HCT116 (cell line): ENCODE measurements at regions not wholly inside any gene's neighbourhood (a gene's known extent, or its start where the extent isn't known, plus 50 kb on each side); places are given as distances from the start of the nearest gene placed in this dataset.

ENCODE experiments used
- EGR1 ChIP-seq: IDR thresholded peaks from 2 replicates; pipeline ENCODE4 v1.6.1; 2012; ENCODE audit warnings: low read depth
- ELF1 ChIP-seq: IDR thresholded peaks from 2 replicates; pipeline ENCODE4 v1.6.1; 2012; ENCODE audit warnings: low read depth, borderline replicate concordance
- SIN3A ChIP-seq: IDR thresholded peaks from 2 replicates; pipeline ENCODE4 v1.6.1; 2012; ENCODE audit warnings: low read depth
- TCF7L2 ChIP-seq: IDR thresholded peaks from 2 replicates; pipeline ENCODE4 v1.7.0; 2011; ENCODE audit warnings: borderline replicate concordance, inconsistent platforms; ENCODE audit not compliant: insufficient read depth, insufficient read length; ENCODE audit errors: extremely low read depth

DNA sequence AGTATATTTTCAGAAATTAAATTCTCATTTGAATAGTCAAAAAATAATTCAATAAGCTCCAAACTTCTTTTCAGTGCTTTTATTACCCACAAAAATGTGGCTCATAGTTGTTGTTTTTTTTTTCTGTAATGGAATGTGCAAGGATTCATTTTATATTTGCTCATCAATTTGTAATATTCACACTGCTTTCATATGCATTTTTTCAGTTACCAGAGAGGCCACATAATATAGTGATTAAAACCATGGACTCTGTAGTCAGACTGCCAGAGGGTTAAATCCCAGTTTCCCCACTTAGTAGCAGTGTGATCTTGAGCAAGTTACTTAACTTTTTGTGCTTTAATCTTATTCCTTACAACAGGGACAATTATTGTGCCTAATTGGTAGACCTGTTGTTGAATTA is 64.5 kb downstream of the FAM9B start:
- TF ChIP-seq ELF1 (no peak), TCF7L2 (no peak), EGR1 (no peak), SIN3A (no peak)
